ENCODE measurements at regions not wholly inside any gene's neighbourhood (a gene's known extent, or its start where the extent isn't known, plus 50 kb on each side); places are given as distances from the start of the nearest gene placed in this dataset.

- no peak for DNase-seq
These were observed 138.5 kb upstream of the CDH20 start for GRCh38 chr18:61194726-61195125.

GRCh38 chr18:61196750-61197149 is 136.5 kb upstream of the CDH20 start:
- DNase-seq, result no peak

GRCh38 chr18:61198486-61198885 is 134.7 kb upstream of the CDH20 start:
- DNase-seq, result no peak

GRCh38 chr18:61199171-61199848 is 133.9 kb upstream of the CDH20 start:
- DNase-seq, result no peak

GRCh38 chr18:61201511-61201910 is 131.7 kb upstream of the CDH20 start:
- DNase-seq, result no peak

- no peak for DNase-seq
These were observed 130.1 kb upstream of the CDH20 start for GRCh38 chr18:61203151-61203550.

- DNase-seq, result no peak
These were observed 123.4 kb upstream of the CDH20 start for GRCh38 chr18:61209801-61210200.

- DNase-seq, result no peak
These were observed 117.2 kb upstream of the CDH20 start for GRCh38 chr18:61216051-61216450.

- no peak for DNase-seq
These were observed 111.0 kb upstream of the CDH20 start for GRCh38 chr18:61222206-61222605.

GRCh38 chr18:61225336-61225735 is 107.9 kb upstream of the CDH20 start:
- no peak for DNase-seq

GRCh38 chr18:61236356-61237057 is 96.7 kb upstream of the CDH20 start:
- DNase-seq, result no peak

GRCh38 chr18:61237529-61237928 is 95.7 kb upstream of the CDH20 start:
- no peak for DNase-seq

- no peak for DNase-seq
These were observed 94.2 kb upstream of the CDH20 start for GRCh38 chr18:61239051-61239450.

GRCh38 chr18:61241260-61241853 is 91.9 kb upstream of the CDH20 start:
- no peak for DNase-seq

- DNase-seq, result no peak
These were observed 88.6 kb upstream of the CDH20 start for GRCh38 chr18:61244632-61245031.

GRCh38 chr18:61245276-61245675 is 88.0 kb upstream of the CDH20 start:
- DNase-seq, result no peak

- DNase-seq, result no peak
These were observed 84.6 kb upstream of the CDH20 start for GRCh38 chr18:61248589-61248988.

GRCh38 chr18:61256291-61256690 is 76.9 kb upstream of the CDH20 start:
- no peak for DNase-seq

- no peak for DNase-seq
These were observed 71.4 kb upstream of the CDH20 start for GRCh38 chr18:61261870-61262269.

- no peak for DNase-seq
These were observed 60.4 kb upstream of the CDH20 start for GRCh38 chr18:61272793-61273192.

GRCh38 chr18:61273533-61273932 is 59.7 kb upstream of the CDH20 start:
- DNase-seq, result no peak

- no peak for DNase-seq
These were observed 58.7 kb upstream of the CDH20 start for GRCh38 chr18:61274416-61274960.

GRCh38 chr18:61277808-61278207 is 55.4 kb upstream of the CDH20 start:
- no peak for DNase-seq

GRCh38 chr18:61281431-61281830 is 51.8 kb upstream of the CDH20 start:
- DNase-seq, result no peak

Data from NCI-H187 treated with DMSO at 0.1 percent for 48 hours (cell line).